Tibial nerve (tissue), 4 donors: ENCODE measurements at regions not wholly inside any gene's neighbourhood (a gene's known extent, or its start where the extent isn't known, plus 50 kb on each side); places are given as distances from the start of the nearest gene placed in this dataset.

Experiments used
- DNase-seq, 2 donors: peaks; one replicate each; pipeline ENCODE4 v3.0.0-alpha.2; 2019; ENCODE audit warnings: low spot score in 2 of 2
- H3K27ac ChIP-seq, 4 donors: fragments of 200-600 bp; sonication (generic) in 3 of 4; one replicate each; pipeline ENCODE4 v1.5.1; 2017 to 2019; ENCODE audit warnings: mild to moderate bottlenecking in 1 of 4
- H3K27me3 ChIP-seq, 2 donors: fragments of 200-600 bp; sonication (generic) in 1 of 2; one replicate each; pipeline versions ENCODE4 v1.5.1 to v1.6.0; 2017 to 2019
- H3K36me3 ChIP-seq, 3 donors: fragments of 200-600 bp; sonication (generic); one replicate each; pipeline ENCODE4 v1.5.1; 2018 to 2019
- H3K4me1 ChIP-seq, 4 donors: fragments of 200-600 bp; sonication (generic) in 3 of 4; one replicate each; pipeline ENCODE4 v1.5.1; 2017 to 2019
- H3K4me3 ChIP-seq, 4 donors: fragments of 200-600 bp; sonication (generic) in 3 of 4; one replicate each; pipeline ENCODE4 v1.5.1; 2017 to 2019; ENCODE audit warnings: mild to moderate bottlenecking in 1 of 4, moderate library complexity in 1 of 4
- H3K9me3 ChIP-seq, 4 donors: fragments of 200-600 bp; sonication (generic) in 3 of 4; one replicate each; pipeline ENCODE4 v1.5.1; 2017 to 2019
- EP300 ChIP-seq, 2 donors: sonication (generic); formaldehyde crosslinking; IDR thresholded peaks; one replicate each; pipeline ENCODE4 v1.6.1; 2017; ENCODE audit warnings: antibody characterized with exemption in 2 of 2, mild to moderate bottlenecking in 1 of 2
- POLR2A ChIP-seq, 2 donors: fragments of 450-650 bp; IDR thresholded peaks; one replicate each; pipeline ENCODE4 v1.6.1; 2017; ENCODE audit warnings: antibody characterized with exemption in 2 of 2, mild to moderate bottlenecking in 2 of 2, moderate library complexity in 2 of 2
- WGBS, 2 donors: methylation state at CpG; one replicate each; pipeline ENCODE4 v1.1.5; 2018; 5-methylcytosine and 5-hydroxymethylcytosine counted together
- TF ChIP-seq, protein P1 (sequence below), 5 experiments: fragments of 200-600 bp in 3 of 5; fragments of 450-650 bp in 2 of 5; sonication (generic) in 3 of 5; IDR thresholded peaks; one replicate each; pipeline ENCODE4 v1.5.1; 2016 to 2019; ENCODE audit warnings: antibody characterized with exemption in 5 of 5, mild to moderate bottlenecking in 3 of 5, moderate library complexity in 2 of 5

DNA sequence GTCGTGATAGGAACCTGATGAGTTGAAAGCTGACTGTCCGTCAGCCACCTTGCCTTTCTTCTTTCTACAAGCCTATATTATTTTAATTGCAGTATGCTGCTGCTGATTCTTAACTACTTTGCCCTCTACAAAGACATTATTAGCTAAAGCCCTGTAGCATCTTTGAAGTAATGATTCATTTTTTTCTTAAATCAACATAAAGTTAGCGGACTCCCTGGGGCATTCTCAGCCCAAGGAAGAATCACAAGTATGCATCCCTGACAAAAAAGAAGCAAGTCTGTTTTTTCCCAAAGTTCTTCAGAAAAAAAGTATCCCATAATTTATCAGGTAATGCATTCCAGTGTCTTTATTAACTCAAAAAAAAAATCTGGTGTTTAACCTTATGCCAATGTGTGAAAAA is 69.5 kb upstream of the TAS2R1 start:
- H3K36me3 ChIP-seq, result no peaks in the 10 kb centered on the region
- 62 to 80% methylated on average over 3 of the region's 3 CpGs for WGBS, 2 donors

DNA sequence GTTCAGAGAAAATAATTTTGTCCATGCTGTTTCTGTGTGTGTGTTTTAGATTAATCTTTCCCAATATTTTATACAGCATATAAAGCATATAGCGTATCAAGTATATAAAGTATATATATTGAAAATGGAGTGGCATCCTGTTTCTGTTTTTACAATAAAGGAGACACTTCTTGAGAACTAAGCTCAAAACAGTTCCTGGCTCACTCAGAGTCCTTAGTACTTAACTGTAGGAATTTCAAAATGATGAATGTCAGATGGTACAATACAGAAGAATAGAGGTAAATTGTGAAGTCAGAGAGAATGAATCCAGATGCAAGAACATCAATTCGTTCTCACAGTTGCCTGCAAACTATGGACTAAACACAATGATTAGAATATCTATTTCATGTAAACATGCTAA is 68.7 kb upstream of the TAS2R1 start:
- WGBS, 2 donors, result 87 to 89% methylated on average over 2 of the region's 2 CpGs

More for the DNA sequence above, 69.5 kb upstream of the TAS2R1 start:
- H3K4me3 ChIP-seq, result no peak overlapping the region
- no peak overlapping the region for H3K27ac ChIP-seq
- H3K9me3 ChIP-seq, result no peaks in the 10 kb centered on the region
- DNase-seq, result no peak
- TF ChIP-seq, protein P1, sequence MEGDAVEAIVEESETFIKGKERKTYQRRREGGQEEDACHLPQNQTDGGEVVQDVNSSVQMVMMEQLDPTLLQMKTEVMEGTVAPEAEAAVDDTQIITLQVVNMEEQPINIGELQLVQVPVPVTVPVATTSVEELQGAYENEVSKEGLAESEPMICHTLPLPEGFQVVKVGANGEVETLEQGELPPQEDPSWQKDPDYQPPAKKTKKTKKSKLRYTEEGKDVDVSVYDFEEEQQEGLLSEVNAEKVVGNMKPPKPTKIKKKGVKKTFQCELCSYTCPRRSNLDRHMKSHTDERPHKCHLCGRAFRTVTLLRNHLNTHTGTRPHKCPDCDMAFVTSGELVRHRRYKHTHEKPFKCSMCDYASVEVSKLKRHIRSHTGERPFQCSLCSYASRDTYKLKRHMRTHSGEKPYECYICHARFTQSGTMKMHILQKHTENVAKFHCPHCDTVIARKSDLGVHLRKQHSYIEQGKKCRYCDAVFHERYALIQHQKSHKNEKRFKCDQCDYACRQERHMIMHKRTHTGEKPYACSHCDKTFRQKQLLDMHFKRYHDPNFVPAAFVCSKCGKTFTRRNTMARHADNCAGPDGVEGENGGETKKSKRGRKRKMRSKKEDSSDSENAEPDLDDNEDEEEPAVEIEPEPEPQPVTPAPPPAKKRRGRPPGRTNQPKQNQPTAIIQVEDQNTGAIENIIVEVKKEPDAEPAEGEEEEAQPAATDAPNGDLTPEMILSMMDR (IDR thresholded peaks at IDR 0.05), result no peak
- TF ChIP-seq EP300 (IDR thresholded peaks at IDR 0.05), result no peak
- H3K27me3 ChIP-seq, result no peaks in the 10 kb centered on the region
- H3K4me1 ChIP-seq, result no peaks in the 10 kb centered on the region

DNA sequence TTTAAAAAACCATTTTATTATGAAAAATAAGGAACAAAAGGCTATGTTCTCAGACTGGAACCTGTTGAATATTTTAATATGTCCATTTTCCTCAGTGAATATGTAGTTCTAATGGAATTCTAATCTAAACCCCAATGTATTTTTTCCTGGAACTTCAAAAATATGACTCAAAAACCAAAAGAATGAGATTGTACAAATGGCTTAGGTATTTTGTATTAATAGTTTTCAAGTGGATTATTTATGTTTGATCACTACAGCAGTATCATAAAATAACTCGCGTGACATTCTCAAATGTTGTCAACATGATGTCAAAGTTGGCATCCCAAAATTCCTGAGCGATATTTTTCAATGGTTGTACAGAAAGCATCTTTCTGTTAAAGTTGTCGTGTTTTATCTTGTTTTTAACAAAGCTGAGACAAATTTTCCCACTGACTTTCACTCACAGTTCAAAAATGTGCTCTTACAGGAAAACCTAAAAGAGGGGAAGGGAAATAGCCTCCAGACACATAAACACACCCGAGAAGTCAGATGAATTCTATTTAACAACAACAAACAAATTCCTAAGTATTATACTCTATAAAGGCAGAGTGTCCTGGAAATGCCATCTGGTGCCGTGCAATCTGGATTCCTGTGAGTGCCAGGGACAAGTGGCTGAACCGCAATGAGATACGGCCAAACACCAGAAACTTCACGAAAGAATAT is 68.1 kb upstream of the TAS2R1 start:
- H3K9me3 ChIP-seq, result no peaks in the 10 kb centered on the region
- no peaks in the 10 kb centered on the region for H3K4me1 ChIP-seq
- no peaks in the 10 kb centered on the region for H3K27me3 ChIP-seq
- 63 to 71% methylated on average over 9 of the region's 9 CpGs for WGBS, 2 donors
- H3K27ac ChIP-seq, result no peak overlapping the region
- no peak overlapping the region for H3K4me3 ChIP-seq
- TF ChIP-seq EP300 (IDR thresholded peaks at IDR 0.05) (no peak), POLR2A (IDR thresholded peaks at IDR 0.05) (no peak)
- TF ChIP-seq, protein P1 (IDR thresholded peaks at IDR 0.05), result no peak
- DNase-seq, result no peak
- H3K36me3 ChIP-seq, result no peaks in the 10 kb centered on the region

More for the DNA sequence above, 68.7 kb upstream of the TAS2R1 start:
- no peak overlapping the region for H3K27ac ChIP-seq
- no peaks in the 10 kb centered on the region for H3K4me1 ChIP-seq
- no peak for TF ChIP-seq POLR2A (IDR thresholded peaks at IDR 0.05)
- TF ChIP-seq EP300 (IDR thresholded peaks at IDR 0.05), result no peak
- TF ChIP-seq, protein P1 (IDR thresholded peaks at IDR 0.05), result no peak
- H3K4me3 ChIP-seq, result no peak overlapping the region
- no peaks in the 10 kb centered on the region for H3K27me3 ChIP-seq
- no peaks in the 10 kb centered on the region for H3K9me3 ChIP-seq
- no peak for DNase-seq
- no peaks in the 10 kb centered on the region for H3K36me3 ChIP-seq

DNA sequence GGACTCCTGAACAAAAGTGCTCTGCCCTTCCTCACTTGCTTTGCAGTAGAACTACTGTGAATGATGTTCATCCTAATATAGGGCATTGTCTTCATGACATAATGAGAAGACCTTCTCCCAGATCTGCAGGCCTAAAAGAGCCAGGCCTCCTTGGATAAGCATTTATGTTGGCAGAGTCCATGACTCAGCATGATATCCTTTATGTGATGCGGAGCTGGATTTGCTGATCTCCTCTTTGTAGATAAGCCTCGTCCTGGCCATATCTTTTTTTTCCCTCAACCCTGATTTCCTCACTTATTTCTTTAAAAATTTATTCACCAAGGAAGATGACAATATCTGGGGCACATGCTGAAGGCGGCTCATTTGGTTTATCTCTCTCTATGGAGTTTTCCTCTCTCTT is 62.4 kb upstream of the TAS2R1 start:
- H3K4me3 ChIP-seq, result no peak overlapping the region
- no peaks in the 10 kb centered on the region for H3K36me3 ChIP-seq
- H3K27me3 ChIP-seq, result no peaks in the 10 kb centered on the region
- DNase-seq, result no peak
- no peaks in the 10 kb centered on the region for H3K9me3 ChIP-seq
- TF ChIP-seq, protein P1 (IDR thresholded peaks at IDR 0.05), result no peak
- 89 to 91% methylated on average over 3 of the region's 3 CpGs for WGBS, 2 donors
- H3K4me1 ChIP-seq, result no peaks in the 10 kb centered on the region
- no peak overlapping the region for H3K27ac ChIP-seq

DNA sequence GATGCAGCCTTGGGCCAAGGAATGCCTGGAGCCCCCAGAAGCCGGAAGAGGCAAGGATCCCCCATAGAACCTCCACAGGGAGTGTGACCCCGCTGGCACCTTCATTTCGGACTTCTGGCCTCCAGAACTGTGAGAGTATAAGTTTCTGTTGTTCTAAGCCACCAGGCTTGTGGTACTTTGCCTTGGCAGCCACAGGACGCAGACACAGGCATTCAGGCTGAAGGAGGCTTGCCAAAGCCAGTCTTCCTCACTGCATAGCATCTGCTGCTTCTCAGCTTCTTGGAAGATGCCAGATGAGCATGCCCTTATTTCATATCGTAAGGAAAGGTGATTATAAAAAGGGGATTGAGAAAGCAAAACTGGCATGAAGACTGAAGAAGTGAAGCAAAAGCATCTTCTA is 61.1 kb upstream of the TAS2R1 start:
- Histone ChIP-seq H3K4me1 (no peaks in the 10 kb centered on the region), H3K4me3 (no peak overlapping the region), H3K27ac (no peak overlapping the region), H3K36me3 (no peaks in the 10 kb centered on the region), H3K27me3 (no peaks in the 10 kb centered on the region), H3K9me3 (no peaks in the 10 kb centered on the region)
- DNase-seq, result no peak
- TF ChIP-seq, protein P1 (IDR thresholded peaks at IDR 0.05), result no peak
- no peak for TF ChIP-seq POLR2A (IDR thresholded peaks at IDR 0.05)
- no peak for TF ChIP-seq EP300 (IDR thresholded peaks at IDR 0.05)
- WGBS, 2 donors, result 63 to 78% methylated on average over 5 of the region's 5 CpGs
